Memory B cell (primary cell): ENCODE measurements at regions not wholly inside any gene's neighbourhood (a gene's known extent, or its start where the extent isn't known, plus 50 kb on each side); places are given as distances from the start of the nearest gene placed in this dataset.
"Not testable (repeated sequence)": the region's sequence is repeated elsewhere in the genome, so short reads cannot be mapped to it uniquely, and the experiment has no call there.

Experiments
- ATAC-seq: fragments of 150-1000 bp; cut with Tn5 transposase; 2 replicates; pipeline ENCODE4 v1.10.0; 2021; ENCODE audit warnings: low read depth, mild to moderate bottlenecking, moderate library complexity
- DNase-seq, 2 donors: peaks; one replicate each; pipeline ENCODE4 v3.0.0; 2022; ENCODE audit warnings: low spot score in 2 of 2
- H3K27ac Mint-ChIP-seq: one replicate; pipeline ENCODE4 v1.8.0; 2022; ENCODE audit warnings: mild to moderate bottlenecking, moderate library complexity, mixed read lengths
- H3K27me3 Mint-ChIP-seq: one replicate; pipeline ENCODE4 v1.8.0; 2022; ENCODE audit warnings: mixed read lengths
- H3K36me3 Mint-ChIP-seq: one replicate; pipeline ENCODE4 v1.8.0; 2022; ENCODE audit warnings: mild to moderate bottlenecking, mixed read lengths
- H3K4me1 Mint-ChIP-seq: one replicate; pipeline ENCODE4 v1.8.0; 2022; ENCODE audit warnings: mixed read lengths
- H3K4me3 Mint-ChIP-seq: one replicate; pipeline ENCODE4 v1.8.0; 2022; ENCODE audit warnings: mild to moderate bottlenecking, moderate library complexity, mixed read lengths
- H3K9me3 Mint-ChIP-seq: one replicate; pipeline ENCODE4 v1.8.0; 2022; ENCODE audit warnings: mixed read lengths

- Mint-ChIP-seq H3K9me3 (peaks cover 8% of the 10 kb centered on the region), H3K36me3 (no peaks in the 10 kb centered on the region), H3K27me3 (no peaks in the 10 kb centered on the region), H3K4me3 (no peak overlapping the region), H3K4me1 (no peaks in the 10 kb centered on the region), H3K27ac (no peak overlapping the region)
- ATAC-seq (no peak), DNase-seq (no peak)
Measured at GRCh38 chr2:13686262-13686661, 946.3 kb upstream of the LRATD1 start.

GRCh38 chr2:13694673-13695072, 937.8 kb upstream of the LRATD1 start:
- H3K4me3 Mint-ChIP-seq, result no peak overlapping the region
- no peaks in the 10 kb centered on the region for H3K36me3 Mint-ChIP-seq
- H3K27ac Mint-ChIP-seq, result no peak overlapping the region
- no peaks in the 10 kb centered on the region for H3K4me1 Mint-ChIP-seq
- peaks cover 3% of the 10 kb centered on the region for H3K9me3 Mint-ChIP-seq
- H3K27me3 Mint-ChIP-seq, result no peaks in the 10 kb centered on the region
- no peak for DNase-seq
- ATAC-seq, result no peak

GRCh38 chr2:13696601-13697000, 935.9 kb upstream of the LRATD1 start:
- no peak overlapping the region for H3K4me3 Mint-ChIP-seq
- ATAC-seq (no peak), DNase-seq (no peak)
- H3K9me3 Mint-ChIP-seq, result peaks cover 3% of the 10 kb centered on the region
- no peak overlapping the region for H3K27ac Mint-ChIP-seq
- no peaks in the 10 kb centered on the region for H3K4me1 Mint-ChIP-seq
- no peaks in the 10 kb centered on the region for H3K36me3 Mint-ChIP-seq
- no peaks in the 10 kb centered on the region for H3K27me3 Mint-ChIP-seq

- peaks cover 2% of the 10 kb centered on the region for H3K9me3 Mint-ChIP-seq
- no peak for ATAC-seq
- no peak overlapping the region for H3K4me3 Mint-ChIP-seq
- no peaks in the 10 kb centered on the region for H3K27me3 Mint-ChIP-seq
- no peak overlapping the region for H3K27ac Mint-ChIP-seq
- H3K4me1 Mint-ChIP-seq, result no peaks in the 10 kb centered on the region
- no peaks in the 10 kb centered on the region for H3K36me3 Mint-ChIP-seq
- DNase-seq, result no peak
Measured at GRCh38 chr2:13698847-13699246, 933.7 kb upstream of the LRATD1 start.

GRCh38 chr2:13699939-13700338, 932.6 kb upstream of the LRATD1 start:
- not testable (repeated sequence) for DNase-seq, H3K9me3 Mint-ChIP-seq, H3K27ac Mint-ChIP-seq, H3K27me3 Mint-ChIP-seq, H3K4me3 Mint-ChIP-seq, H3K4me1 Mint-ChIP-seq, ATAC-seq, H3K36me3 Mint-ChIP-seq

GRCh38 chr2:13711154-13711553, 921.4 kb upstream of the LRATD1 start:
- H3K9me3 Mint-ChIP-seq, result peaks cover 2% of the 10 kb centered on the region
- no peak overlapping the region for H3K27ac Mint-ChIP-seq
- no peak overlapping the region for H3K4me3 Mint-ChIP-seq
- no peaks in the 10 kb centered on the region for H3K27me3 Mint-ChIP-seq
- H3K4me1 Mint-ChIP-seq, result no peaks in the 10 kb centered on the region
- H3K36me3 Mint-ChIP-seq, result no peaks in the 10 kb centered on the region
- ATAC-seq (no peak), DNase-seq (no peak)

- Mint-ChIP-seq H3K27me3 (no peaks in the 10 kb centered on the region), H3K4me1 (no peaks in the 10 kb centered on the region), H3K9me3 (peaks cover 2% of the 10 kb centered on the region), H3K36me3 (no peaks in the 10 kb centered on the region), H3K4me3 (no peak overlapping the region), H3K27ac (no peak overlapping the region)
- no peak for ATAC-seq
- DNase-seq, result no peak
Measured at GRCh38 chr2:13714466-13714865, 918.1 kb upstream of the LRATD1 start.

GRCh38 chr2:13725945-13726344, 906.6 kb upstream of the LRATD1 start:
- no peak for ATAC-seq
- no peaks in the 10 kb centered on the region for H3K4me1 Mint-ChIP-seq
- H3K36me3 Mint-ChIP-seq, result no peaks in the 10 kb centered on the region
- no peak overlapping the region for H3K27ac Mint-ChIP-seq
- H3K9me3 Mint-ChIP-seq, result peaks cover 9% of the 10 kb centered on the region
- no peak overlapping the region for H3K4me3 Mint-ChIP-seq
- DNase-seq, result no peak
- H3K27me3 Mint-ChIP-seq, result no peaks in the 10 kb centered on the region

- no peak for DNase-seq
- ATAC-seq, result no peak
- Mint-ChIP-seq H3K27me3 (no peaks in the 10 kb centered on the region), H3K27ac (no peak overlapping the region), H3K9me3 (peaks cover 10% of the 10 kb centered on the region), H3K4me3 (no peak overlapping the region), H3K4me1 (no peaks in the 10 kb centered on the region), H3K36me3 (no peaks in the 10 kb centered on the region)
Measured at GRCh38 chr2:13745330-13745729, 887.2 kb upstream of the LRATD1 start.

- H3K27me3 Mint-ChIP-seq, result no peaks in the 10 kb centered on the region
- no peak overlapping the region for H3K4me3 Mint-ChIP-seq
- DNase-seq, result no peak
- no peak for ATAC-seq
- H3K9me3 Mint-ChIP-seq, result peaks cover 4% of the 10 kb centered on the region
- H3K36me3 Mint-ChIP-seq, result no peaks in the 10 kb centered on the region
- H3K27ac Mint-ChIP-seq, result no peak overlapping the region
- no peaks in the 10 kb centered on the region for H3K4me1 Mint-ChIP-seq
Measured at GRCh38 chr2:13751955-13752354, 880.6 kb upstream of the LRATD1 start.

- Mint-ChIP-seq H3K9me3 (peaks cover 4% of the 10 kb centered on the region), H3K27me3 (no peaks in the 10 kb centered on the region)
Measured at GRCh38 chr2:13758412-13758811, 874.1 kb upstream of the LRATD1 start.

GRCh38 chr2:13768274-13768673, 864.2 kb upstream of the LRATD1 start:
- ATAC-seq (no peak), DNase-seq (no peak)
- Mint-ChIP-seq H3K4me1 (no peaks in the 10 kb centered on the region), H3K27me3 (no peaks in the 10 kb centered on the region), H3K27ac (no peak overlapping the region), H3K9me3 (peaks cover 2% of the 10 kb centered on the region), H3K4me3 (no peak overlapping the region), H3K36me3 (no peaks in the 10 kb centered on the region)

More at GRCh38 chr2:13758412-13758811, 874.1 kb upstream of the LRATD1 start:
- ATAC-seq (no peak), DNase-seq (no peak)
- Mint-ChIP-seq H3K27ac (no peak overlapping the region), H3K36me3 (no peaks in the 10 kb centered on the region), H3K4me1 (no peaks in the 10 kb centered on the region), H3K4me3 (no peak overlapping the region)

GRCh38 chr2:13770279-13770678, 862.2 kb upstream of the LRATD1 start:
- no peaks in the 10 kb centered on the region for H3K36me3 Mint-ChIP-seq
- H3K4me1 Mint-ChIP-seq, result no peaks in the 10 kb centered on the region
- no peak overlapping the region for H3K4me3 Mint-ChIP-seq
- DNase-seq (no peak), ATAC-seq (no peak)
- H3K27me3 Mint-ChIP-seq, result no peaks in the 10 kb centered on the region
- H3K9me3 Mint-ChIP-seq, result peaks cover 2% of the 10 kb centered on the region
- H3K27ac Mint-ChIP-seq, result no peak overlapping the region

- Mint-ChIP-seq H3K27me3 (no peaks in the 10 kb centered on the region), H3K27ac (no peak overlapping the region), H3K36me3 (no peaks in the 10 kb centered on the region), H3K9me3 (peaks cover 5% of the 10 kb centered on the region), H3K4me3 (no peak overlapping the region), H3K4me1 (no peaks in the 10 kb centered on the region)
- DNase-seq (no peak), ATAC-seq (no peak)
Measured at GRCh38 chr2:13779996-13780395, 852.5 kb upstream of the LRATD1 start.

GRCh38 chr2:13791019-13791547, 841.4 kb upstream of the LRATD1 start:
- no peak for ATAC-seq
- no peak overlapping the region for H3K27ac Mint-ChIP-seq

More at GRCh38 chr2:13791019-13791547, 841.4 kb upstream of the LRATD1 start:
- DNase-seq, result no peak
- H3K4me3 Mint-ChIP-seq, result no peak overlapping the region
- no peaks in the 10 kb centered on the region for H3K27me3 Mint-ChIP-seq
- H3K36me3 Mint-ChIP-seq, result no peaks in the 10 kb centered on the region
- H3K9me3 Mint-ChIP-seq, result peaks cover 3% of the 10 kb centered on the region
- no peaks in the 10 kb centered on the region for H3K4me1 Mint-ChIP-seq
